Stomach (tissue), 8 donors: ENCODE measurements at regions not wholly inside any gene's neighbourhood (a gene's known extent, or its start where the extent isn't known, plus 50 kb on each side); places are given as distances from the start of the nearest gene placed in this dataset.

Experiments used
- DNase-seq, 2 donors: peaks; one replicate each; pipeline versions ENCODE4 v3.0.0 to v3.0.0-alpha.2; 2013 to 2019
- H3K27ac ChIP-seq, 5 donors: fragments of 200-600 bp in 4 of 5; sonication (generic) in 4 of 5; one replicate each; pipeline ENCODE4 v1.5.1; 2013 to 2019; ENCODE audit warnings: mild to moderate bottlenecking in 1 of 5, moderate library complexity in 1 of 5
- H3K27me3 ChIP-seq, 3 donors: fragments of 200-600 bp; sonication (generic); one replicate each; pipeline ENCODE4 v1.5.1; 2017 to 2019; ENCODE audit warnings: mixed run types in 1 of 3
- H3K36me3 ChIP-seq, 4 donors: fragments of 200-600 bp; sonication (generic); 1 replicate in 3 of 4; 2 replicates in 1 of 4; pipeline ENCODE4 v1.5.1; 2016 to 2019
- H3K4me1 ChIP-seq, 4 donors: fragments of 200-600 bp; sonication (generic); one replicate each; pipeline ENCODE4 v1.5.1; 2016 to 2019
- H3K4me3 ChIP-seq, 4 donors: fragments of 200-600 bp; sonication (generic) in 3 of 4; one replicate each; pipeline ENCODE4 v1.5.1; 2016 to 2019; ENCODE audit warnings: mild to moderate bottlenecking in 1 of 4
- H3K9me3 ChIP-seq, 4 donors: fragments of 200-600 bp; sonication (generic); one replicate each; pipeline ENCODE4 v1.5.1; 2016 to 2019
- CTCF ChIP-seq, 7 experiments: fragments of 450-650 bp in 4 of 7; fragments of 200-600 bp in 3 of 7; sonication (generic) in 3 of 7; IDR thresholded peaks; one replicate each; pipeline ENCODE4 v1.5.1; 2016 to 2019; ENCODE audit warnings: antibody characterized with exemption in 7 of 7, control low read depth in 2 of 7, mild to moderate bottlenecking in 1 of 7
- EP300 ChIP-seq: sonication (generic); formaldehyde crosslinking; IDR thresholded peaks from one replicate; pipeline ENCODE4 v1.6.1; 2017; ENCODE audit warnings: antibody characterized with exemption
- POLR2A ChIP-seq, 4 donors: fragments of 450-650 bp; IDR thresholded peaks; one replicate each; pipeline ENCODE4 v1.6.1; 2016; ENCODE audit warnings: antibody characterized with exemption in 4 of 4, control low read depth in 2 of 4, mild to moderate bottlenecking in 1 of 4, moderate library complexity in 1 of 4
- POLR2AphosphoS5 ChIP-seq, 3 donors: sonication (generic); formaldehyde crosslinking; IDR thresholded peaks; one replicate each; pipeline ENCODE4 v1.6.1; 2016; ENCODE audit warnings: antibody characterized with exemption in 3 of 3
- WGBS, 5 donors: extraction: QIAGEN DNeasy Blood & Tissue Kit in 3 of 5; methylation state at CpG; one replicate each; pipeline versions ENCODE4 v1.1.5 to v1.1.7; 2013 to 2018; 5-methylcytosine and 5-hydroxymethylcytosine counted together
- intact Hi-C: fragments of 100-400 bp; cut with DNase I; formaldehyde crosslinking; loops from one replicate; pipeline ENCODE4 v1.15.1; 2023; ENCODE audit warnings: low total_unique reads
- donor health status: healthy with polysubstance abuse.
- donor health status: Bipolar disorder and iron deficiency.
- donor health status: healthy.

GRCh38 chr13:74464670-74465069 is 330.5 kb upstream of the KLF12 start:
- H3K27me3 ChIP-seq = no peaks in the 10 kb centered on the region
- no peak overlapping the region for H3K27ac ChIP-seq
- DNase-seq = peak in 1 of 2 donors; percentile 30
- no peak overlapping the region for H3K4me3 ChIP-seq
- H3K4me1 ChIP-seq = no peaks in the 10 kb centered on the region
- TF ChIP-seq CTCF (IDR thresholded peaks at IDR 0.05) (no peak), POLR2AphosphoS5 (IDR thresholded peaks at IDR 0.05) (no peak), POLR2A (IDR thresholded peaks at IDR 0.05) (no peak), EP300 (no peak)
- 45 to 57% (median 52%) methylated on average over 3 of the region's 3 CpGs for WGBS, 5 donors
- H3K9me3 ChIP-seq = no peaks in the 10 kb centered on the region
- intact Hi-C loops = no loop called here
- no peaks in the 10 kb centered on the region for H3K36me3 ChIP-seq

GRCh38 chr13:74461011-74461410 is 326.8 kb upstream of the KLF12 start:
- 76 to 90% (median 85%) methylated on average over 2 of the region's 2 CpGs for WGBS, 5 donors
- Histone ChIP-seq H3K4me1 (no peaks in the 10 kb centered on the region), H3K27ac (no peak overlapping the region), H3K27me3 (no peaks in the 10 kb centered on the region), H3K4me3 (no peak overlapping the region), H3K36me3 (no peaks in the 10 kb centered on the region), H3K9me3 (no peaks in the 10 kb centered on the region)
- no peak for DNase-seq
- no peak for TF ChIP-seq POLR2AphosphoS5 (IDR thresholded peaks at IDR 0.05)
- intact Hi-C loops = no loop called here

GRCh38 chr13:74452881-74453280 is 318.7 kb upstream of the KLF12 start:
- no peaks in the 10 kb centered on the region for H3K4me1 ChIP-seq
- intact Hi-C loops = no loop called here
- no peak for TF ChIP-seq CTCF (IDR thresholded peaks at IDR 0.05)
- no peak for TF ChIP-seq POLR2A (IDR thresholded peaks at IDR 0.05)
- TF ChIP-seq POLR2AphosphoS5 (IDR thresholded peaks at IDR 0.05) = no peak
- TF ChIP-seq EP300 = no peak
- no peaks in the 10 kb centered on the region for H3K9me3 ChIP-seq
- H3K36me3 ChIP-seq = no peaks in the 10 kb centered on the region
- no peak overlapping the region for H3K4me3 ChIP-seq
- H3K27me3 ChIP-seq = no peaks in the 10 kb centered on the region
- whole genome bisulfite sequencing, 5 donors = 26 to 62% (median 49%) methylated on average over 2 of the region's 2 CpGs
- no peak overlapping the region for H3K27ac ChIP-seq
- DNase-seq = no peak

- H3K9me3 ChIP-seq = no peaks in the 10 kb centered on the region
- no peaks in the 10 kb centered on the region for H3K27me3 ChIP-seq
- no peak overlapping the region for H3K27ac ChIP-seq
- 60 to 82% (median 66%) methylated on average over 2 of the region's 2 CpGs for WGBS, 5 donors
- no peak overlapping the region for H3K4me3 ChIP-seq
- intact Hi-C loops = no loop called here
- H3K4me1 ChIP-seq = no peaks in the 10 kb centered on the region
- no peak for TF ChIP-seq POLR2A (IDR thresholded peaks at IDR 0.05)
- no peaks in the 10 kb centered on the region for H3K36me3 ChIP-seq
- DNase-seq = no peak
Measured at GRCh38 chr13:74452176-74452575, 318.0 kb upstream of the KLF12 start.

GRCh38 chr13:74450964-74451363 is 316.8 kb upstream of the KLF12 start:
- Histone ChIP-seq H3K4me1 (no peaks in the 10 kb centered on the region), H3K27ac (no peak overlapping the region), H3K9me3 (no peaks in the 10 kb centered on the region), H3K36me3 (no peaks in the 10 kb centered on the region), H3K27me3 (no peaks in the 10 kb centered on the region), H3K4me3 (no peak overlapping the region)
- intact Hi-C loops = no loop called here
- TF ChIP-seq POLR2AphosphoS5 (IDR thresholded peaks at IDR 0.05) (no peak), CTCF (IDR thresholded peaks at IDR 0.05) (no peak), POLR2A (IDR thresholded peaks at IDR 0.05) (no peak), EP300 (no peak)
- WGBS, 5 donors = 54 to 63% (median 58%) methylated on average over 3 of the region's 3 CpGs
- DNase-seq = no peak

GRCh38 chr13:74450525-74450845 is 316.3 kb upstream of the KLF12 start:
- DNase-seq = no peak
- intact Hi-C loops = no loop called here
- no peak overlapping the region for H3K4me3 ChIP-seq
- H3K4me1 ChIP-seq = no peaks in the 10 kb centered on the region
- 77 to 86% (median 82%) methylated on average over 3 of the region's 3 CpGs for WGBS, 5 donors
- H3K36me3 ChIP-seq = no peaks in the 10 kb centered on the region
- no peaks in the 10 kb centered on the region for H3K27me3 ChIP-seq
- H3K27ac ChIP-seq = no peak overlapping the region
- TF ChIP-seq POLR2AphosphoS5 (IDR thresholded peaks at IDR 0.05) (no peak), CTCF (IDR thresholded peaks at IDR 0.05) (no peak), POLR2A (IDR thresholded peaks at IDR 0.05) (no peak), EP300 (no peak)
- no peaks in the 10 kb centered on the region for H3K9me3 ChIP-seq
